Ectodermal cell (in vitro differentiated cells): ENCODE measurements at regions not wholly inside any gene's neighbourhood (a gene's known extent, or its start where the extent isn't known, plus 50 kb on each side); places are given as distances from the start of the nearest gene placed in this dataset.

Experiments
- H3K27ac ChIP-seq: 2 replicates; pipeline ENCODE4 v1.7.0; 2013; ENCODE audit warnings: mild to moderate bottlenecking, low read depth, low read length; ENCODE audit not compliant: insufficient read depth, poor library complexity, severe bottlenecking
- H3K27me3 ChIP-seq: 2 replicates; pipeline ENCODE4 v1.7.0; 2013; ENCODE audit warnings: mild to moderate bottlenecking, low read length; ENCODE audit not compliant: insufficient read depth, control insufficient read depth, poor library complexity, severe bottlenecking
- H3K36me3 ChIP-seq: one replicate; pipeline ENCODE4 v1.7.0; 2013; ENCODE audit warnings: low read length; ENCODE audit not compliant: control insufficient read depth, insufficient read depth
- H3K4me1 ChIP-seq: one replicate; pipeline ENCODE4 v1.7.0; 2013; ENCODE audit warnings: low read length; ENCODE audit not compliant: control insufficient read depth, insufficient read depth
- H3K4me3 ChIP-seq: 2 replicates; pipeline ENCODE4 v1.7.0; 2013; ENCODE audit warnings: low read depth, low read length, control low read depth; ENCODE audit not compliant: insufficient read depth
- H3K9me3 ChIP-seq: 2 replicates; pipeline ENCODE4 v1.7.0; 2013; ENCODE audit warnings: mild to moderate bottlenecking, low read length, moderate library complexity; ENCODE audit not compliant: control insufficient read depth
- WGBS, 2 experiments: methylation state at CpG; one replicate each; pipeline ENCODE4 v1.1.7; 2013; ENCODE audit warnings: missing lambda C conversion rate in 2 of 2; 5-methylcytosine and 5-hydroxymethylcytosine counted together

DNA sequence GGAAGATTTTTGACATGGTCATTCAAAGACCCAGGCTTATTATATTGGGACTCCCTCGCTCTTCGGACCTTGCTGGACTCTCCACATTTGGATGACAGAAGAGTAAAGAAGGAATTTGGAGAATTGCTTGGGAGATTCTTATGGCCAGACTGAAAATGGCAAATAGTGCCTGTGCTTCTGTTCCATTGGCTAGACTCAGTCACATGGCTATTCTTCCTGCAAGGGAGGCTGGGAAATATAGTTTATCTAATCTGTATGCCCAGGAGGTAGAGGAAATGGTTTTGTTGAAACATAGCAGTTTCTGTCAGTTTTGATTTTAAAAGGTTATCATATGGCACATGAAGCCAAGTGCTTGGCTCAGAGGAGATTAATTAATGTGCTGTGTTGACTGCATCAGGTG lies 286.6 kb upstream of the JAG1 start:
- no peaks in the 10 kb centered on the region for H3K36me3 ChIP-seq
- H3K4me1 ChIP-seq: no peaks in the 10 kb centered on the region
- WGBS, 2 experiments: 96 to 98% methylated on average over 2 of the region's 2 CpGs
- no peaks in the 10 kb centered on the region for H3K9me3 ChIP-seq
- no peak overlapping the region for H3K27ac ChIP-seq
- no peaks in the 10 kb centered on the region for H3K27me3 ChIP-seq
- no peak overlapping the region for H3K4me3 ChIP-seq

DNA sequence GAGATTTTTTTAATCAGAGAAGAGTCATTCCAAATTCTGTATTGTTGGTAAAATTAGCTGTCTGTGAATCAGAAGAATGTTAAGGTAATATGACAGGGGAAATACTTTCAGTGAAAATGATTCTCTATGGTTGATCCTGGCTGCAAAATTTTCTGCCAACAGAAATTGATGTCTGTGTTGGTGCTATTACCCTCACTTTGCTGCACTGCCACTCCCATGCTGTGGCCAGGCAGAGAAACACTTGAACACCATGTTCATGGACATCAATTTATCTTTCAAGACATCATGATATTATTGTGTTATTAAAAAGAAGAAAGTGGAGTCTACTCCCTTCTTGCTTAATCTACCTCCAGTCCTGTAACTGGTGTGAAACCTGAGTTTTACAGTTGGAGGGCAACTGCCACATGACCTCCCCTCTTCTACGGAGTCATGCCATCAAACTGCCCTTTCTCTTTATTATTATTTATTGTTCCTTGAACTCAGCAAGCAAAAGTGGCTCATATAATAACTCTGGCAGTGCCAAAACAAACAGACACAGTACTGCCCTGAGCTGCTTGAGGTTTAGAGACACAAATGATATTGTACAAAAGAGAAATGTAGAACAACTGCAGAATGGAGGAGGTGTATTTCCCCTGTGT lies 288.0 kb upstream of the JAG1 start:
- 94 to 100% methylated on average over 1 of the region's 1 CpG for WGBS, 2 experiments
- Histone ChIP-seq H3K9me3 (no peaks in the 10 kb centered on the region), H3K4me1 (no peaks in the 10 kb centered on the region), H3K4me3 (no peak overlapping the region), H3K36me3 (no peaks in the 10 kb centered on the region), H3K27ac (no peak overlapping the region), H3K27me3 (no peaks in the 10 kb centered on the region)

DNA sequence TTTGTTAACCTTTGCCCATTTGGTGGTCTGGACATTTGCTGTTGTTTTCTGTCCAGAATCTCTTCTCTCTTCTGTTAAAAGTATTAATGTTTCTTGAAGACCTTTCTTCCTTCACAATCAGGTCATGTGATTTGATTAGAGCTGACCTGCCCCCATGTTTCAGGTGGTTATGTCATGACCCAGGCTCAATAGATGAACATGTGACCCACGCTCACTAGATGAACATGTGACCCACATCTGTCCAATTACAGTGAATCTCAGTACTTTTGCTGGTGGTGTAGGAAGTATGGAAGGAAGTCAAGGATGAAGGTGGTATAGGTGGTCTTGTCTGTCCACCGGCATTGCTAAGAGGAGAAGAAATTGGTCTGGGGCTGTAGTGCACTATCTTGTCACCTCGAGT lies 289.1 kb upstream of the JAG1 start:
- Histone ChIP-seq H3K9me3 (no peaks in the 10 kb centered on the region), H3K27ac (no peak overlapping the region), H3K4me1 (no peaks in the 10 kb centered on the region), H3K4me3 (no peak overlapping the region), H3K36me3 (no peaks in the 10 kb centered on the region), H3K27me3 (no peaks in the 10 kb centered on the region)
- WGBS, 2 experiments: 90 to 96% methylated on average over 3 of the region's 3 CpGs

DNA sequence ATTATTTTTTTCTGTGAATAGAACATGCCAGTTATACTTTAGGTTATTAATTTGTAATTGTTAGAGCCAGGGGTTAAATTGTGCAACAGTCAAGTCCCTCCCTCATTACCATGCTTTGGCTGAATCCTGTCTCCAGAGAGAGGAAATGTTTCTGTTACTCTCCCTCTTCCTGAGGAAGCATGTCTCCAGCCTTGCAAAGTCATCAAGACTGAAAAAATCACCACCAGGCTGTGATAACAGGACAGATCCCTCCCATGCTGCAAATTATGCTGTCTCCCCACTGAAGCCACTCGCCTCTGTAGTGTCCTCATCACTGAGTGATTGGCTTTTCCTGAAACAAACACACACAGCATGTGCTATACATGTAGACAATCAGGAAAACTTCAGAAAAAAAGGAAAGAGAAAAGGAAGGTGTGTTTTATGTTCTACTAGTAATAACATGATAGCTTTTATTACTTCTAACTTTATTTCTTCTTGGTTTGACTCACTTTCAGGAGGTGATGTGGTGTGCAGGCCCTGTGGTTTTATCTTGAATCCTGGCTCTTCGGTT lies 290.0 kb upstream of the JAG1 start:
- H3K27ac ChIP-seq: no peak overlapping the region
- no peaks in the 10 kb centered on the region for H3K4me1 ChIP-seq
- H3K4me3 ChIP-seq: no peak overlapping the region
- no peaks in the 10 kb centered on the region for H3K9me3 ChIP-seq
- 92 to 100% methylated on average over 1 to 2 of the region's 2 CpGs for WGBS, 2 experiments
- H3K36me3 ChIP-seq: no peaks in the 10 kb centered on the region
- H3K27me3 ChIP-seq: no peaks in the 10 kb centered on the region

DNA sequence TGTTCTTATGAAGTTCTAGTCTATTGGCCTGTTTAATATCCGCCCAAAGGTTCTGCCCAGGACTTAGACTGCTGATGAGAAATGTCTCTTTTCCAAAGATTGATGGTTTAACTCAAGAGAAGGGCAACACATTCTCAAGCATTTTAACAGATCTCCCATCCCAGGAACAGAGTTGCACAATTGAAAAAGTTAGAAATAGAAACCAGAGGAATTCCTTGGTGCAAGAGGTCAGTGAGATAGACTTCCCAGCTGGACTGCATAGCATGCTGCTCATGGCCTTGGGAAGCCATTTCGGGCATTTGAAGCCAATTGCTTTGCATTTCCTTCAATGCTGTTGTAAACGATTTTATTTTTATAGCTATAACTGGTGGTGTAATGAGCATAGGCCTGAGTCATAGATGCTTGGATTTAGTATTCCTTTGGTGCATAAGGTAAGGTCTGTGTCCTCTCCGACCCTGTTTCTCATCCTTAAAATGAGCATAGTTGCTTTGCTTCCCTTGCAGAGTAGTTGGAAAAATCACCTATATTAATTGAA lies 292.2 kb upstream of the JAG1 start:
- Histone ChIP-seq H3K27me3 (no peaks in the 10 kb centered on the region), H3K4me3 (no peak overlapping the region), H3K4me1 (no peaks in the 10 kb centered on the region), H3K9me3 (no peaks in the 10 kb centered on the region), H3K27ac (no peak overlapping the region), H3K36me3 (no peaks in the 10 kb centered on the region)
- 91% methylated on average over 4 of the region's 4 CpGs for WGBS, 2 experiments

GRCh38 chr20:10970109-10970508 lies 296.3 kb upstream of the JAG1 start:
- H3K4me1 ChIP-seq: no peaks in the 10 kb centered on the region
- H3K27me3 ChIP-seq: no peaks in the 10 kb centered on the region
- H3K27ac ChIP-seq: no peak overlapping the region
- H3K9me3 ChIP-seq: no peaks in the 10 kb centered on the region
- WGBS, 2 experiments: 100% methylated on average over 1 of the region's 1 CpG
- H3K36me3 ChIP-seq: no peaks in the 10 kb centered on the region
- H3K4me3 ChIP-seq: no peak overlapping the region

- H3K27me3 ChIP-seq: no peaks in the 10 kb centered on the region
- no peaks in the 10 kb centered on the region for H3K36me3 ChIP-seq
- 100% methylated on average over 1 of the region's 1 CpG for WGBS, 2 experiments
- H3K27ac ChIP-seq: no peak overlapping the region
- H3K4me3 ChIP-seq: no peak overlapping the region
- no peaks in the 10 kb centered on the region for H3K4me1 ChIP-seq
- H3K9me3 ChIP-seq: no peaks in the 10 kb centered on the region
Measured at GRCh38 chr20:10971096-10971495, 297.3 kb upstream of the JAG1 start.

- no peaks in the 10 kb centered on the region for H3K36me3 ChIP-seq
- H3K27ac ChIP-seq: no peak overlapping the region
- no peaks in the 10 kb centered on the region for H3K4me1 ChIP-seq
- WGBS, 2 experiments: 88 to 90% methylated on average over 4 of the region's 4 CpGs
- no peaks in the 10 kb centered on the region for H3K27me3 ChIP-seq
- no peak overlapping the region for H3K4me3 ChIP-seq
- H3K9me3 ChIP-seq: no peaks in the 10 kb centered on the region
Measured at GRCh38 chr20:10972219-10972860, 298.5 kb upstream of the JAG1 start.

DNA sequence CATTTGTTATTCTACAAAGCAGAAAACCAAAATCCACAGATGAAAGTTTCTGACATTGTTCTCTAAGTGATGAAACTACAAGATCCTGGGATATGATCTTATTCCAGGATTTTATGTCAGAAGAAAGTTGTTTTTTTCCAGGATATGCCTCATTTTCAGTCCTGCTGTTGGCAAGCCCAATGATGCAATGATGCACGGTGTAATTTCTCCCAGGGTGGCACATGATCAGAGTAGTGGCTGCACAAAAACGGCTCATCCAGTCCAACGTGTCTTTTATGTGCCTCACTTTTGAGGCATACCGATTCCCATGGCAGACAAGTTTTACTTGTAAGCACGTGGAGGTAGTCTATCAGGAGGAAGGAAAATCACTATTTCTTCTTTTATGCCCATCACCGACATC lies 302.3 kb upstream of the JAG1 start:
- H3K4me1 ChIP-seq: no peaks in the 10 kb centered on the region
- 93 to 97% methylated on average over 5 to 6 of the region's 6 CpGs for WGBS, 2 experiments
- no peak overlapping the region for H3K27ac ChIP-seq
- no peaks in the 10 kb centered on the region for H3K9me3 ChIP-seq
- no peaks in the 10 kb centered on the region for H3K27me3 ChIP-seq
- H3K4me3 ChIP-seq: no peak overlapping the region
- H3K36me3 ChIP-seq: no peaks in the 10 kb centered on the region

GRCh38 chr20:10978019-10978702 lies 304.4 kb upstream of the JAG1 start:
- 94 to 98% methylated on average over 4 of the region's 4 CpGs for WGBS, 2 experiments
- Histone ChIP-seq H3K9me3 (no peaks in the 10 kb centered on the region), H3K27me3 (no peaks in the 10 kb centered on the region), H3K4me3 (no peak overlapping the region), H3K4me1 (no peaks in the 10 kb centered on the region), H3K27ac (no peak overlapping the region), H3K36me3 (no peaks in the 10 kb centered on the region)
